Endothelial cell of umbilical vein (primary cell): ENCODE measurements at regions not wholly inside any gene's neighbourhood (a gene's known extent, or its start where the extent isn't known, plus 50 kb on each side); places are given as distances from the start of the nearest gene placed in this dataset.

Experiments
- BruUV-seq: library from RNA; stranded (reverse); fragments of 400-500 nt; replicated peaks from 2 replicates; lab custom pipeline; 2021; lab: Mats Ljungman, UMichigan
- CTCF ChIA-PET: fragments of 300-600, 350-600 bp; sonication (Branson Sonifier 250); formaldehyde crosslinking; loops from one replicate; lab custom pipeline; 2021; ENCODE audit warnings: antibody characterized with exemption, inconsistent platforms; lab: Charles Lee
- POLR2A ChIA-PET: fragments of 300-600, 350-600 bp; sonication (Branson Sonifier 250); formaldehyde crosslinking; loops from one replicate; lab custom pipeline; 2021; ENCODE audit warnings: antibody characterized with exemption, inconsistent platforms; lab: Charles Lee
- DNase-seq: peaks from one replicate; pipeline ENCODE4 v3.0.0-alpha.2; 2011; ENCODE audit warnings: low read depth, low spot score
- FAIRE-seq: peaks from 2 replicates; lab custom pipeline; 2011; peaks lifted over from hg19 to GRCh38; lab: Jason Lieb, UNC
- H2AFZ ChIP-seq: 2 replicates; pipeline ENCODE4 v1.6.0; 2012; ENCODE audit warnings: low read depth, low read length, control low read depth, inconsistent platforms
- H3K27ac ChIP-seq: 2 replicates; pipeline ENCODE4 v1.5.1; 2011; ENCODE audit warnings: low read depth, mild to moderate bottlenecking, control low read depth, low read length, moderate library complexity; ENCODE audit not compliant: insufficient read depth
- H3K27me3 ChIP-seq, 2 experiments: 2 replicates each; pipeline versions ENCODE4 v1.6.0 to v1.6.1; 2011; ENCODE audit warnings: low read length in 2 of 2, mixed read lengths in 1 of 2; ENCODE audit not compliant: control insufficient read depth in 2 of 2, insufficient read depth in 2 of 2
- H3K36me3 ChIP-seq, 2 experiments: 2 replicates in 1 of 2; 3 replicates in 1 of 2; pipeline ENCODE4 v1.5.1; 2011; ENCODE audit warnings: low read length in 2 of 2, mild to moderate bottlenecking in 1 of 2, moderate library complexity in 1 of 2; ENCODE audit not compliant: control insufficient read depth in 2 of 2, insufficient read depth in 2 of 2; ENCODE audit errors: extremely low read depth in 1 of 2
- H3K4me1 ChIP-seq: 3 replicates; pipeline ENCODE4 v1.5.1; 2011; ENCODE audit warnings: mild to moderate bottlenecking, low read length; ENCODE audit not compliant: control insufficient read depth, insufficient read depth; ENCODE audit errors: extremely low read depth
- H3K4me2 ChIP-seq: 2 replicates; pipeline ENCODE4 v1.6.1; 2011; ENCODE audit warnings: low read length, control low read depth, mixed read lengths; ENCODE audit not compliant: insufficient read depth
- H3K4me3 ChIP-seq, 3 experiments: fragments of 200-600 bp in 1 of 3; sonication (generic), shearing (Covaris generic) in 1 of 3; replicated peaks in 1 of 3; 2 replicates each; pipeline ENCODE4 v1.5.1; 2011 to 2016; ENCODE audit warnings: control low read depth in 3 of 3, low read length in 3 of 3, mild to moderate bottlenecking in 2 of 3, inconsistent platforms in 1 of 3, low read depth in 1 of 3, moderate library complexity in 1 of 3; ENCODE audit not compliant: insufficient read depth in 1 of 3
- H3K79me2 ChIP-seq: 2 replicates; pipeline ENCODE4 v1.6.0; 2012; ENCODE audit warnings: low read length, inconsistent platforms; ENCODE audit not compliant: control insufficient read depth, insufficient read depth
- H3K9ac ChIP-seq: replicated peaks from 2 replicates; pipeline ENCODE3; 2011; ENCODE audit warnings: low read length, control low read depth; ENCODE audit not compliant: insufficient read depth; ENCODE audit errors: extremely low read depth
- H3K9me1 ChIP-seq: replicated peaks from 3 replicates; pipeline ENCODE4 v1.6.0; 2011; ENCODE audit warnings: mild to moderate bottlenecking, low read length; ENCODE audit not compliant: control insufficient read depth, insufficient read depth; ENCODE audit errors: extremely low read depth
- H3K9me3 ChIP-seq: replicated peaks from 2 replicates; pipeline ENCODE4 v1.5.1; 2012; ENCODE audit warnings: low read length, inconsistent platforms; ENCODE audit not compliant: control insufficient read depth, insufficient read depth
- H4K20me1 ChIP-seq: replicated peaks from 2 replicates; pipeline ENCODE3; 2011; ENCODE audit warnings: mild to moderate bottlenecking, low read length; ENCODE audit not compliant: control insufficient read depth, insufficient read depth; ENCODE audit errors: extremely low read depth
- CTCF ChIP-seq, 2 donors: IDR thresholded peaks; 1 replicate in 1 of 2; 2 replicates in 1 of 2; pipeline ENCODE4 v1.5.1; 2011; ENCODE audit warnings: low read length in 2 of 2, mild to moderate bottlenecking in 2 of 2, moderate library complexity in 2 of 2, control low read depth in 1 of 2, inconsistent platforms in 1 of 2, low read depth in 1 of 2; ENCODE audit not compliant: insufficient read depth in 1 of 2; ENCODE audit errors: extremely low read depth in 1 of 2
- EZH2 ChIP-seq: IDR thresholded peaks from 2 replicates; pipeline ENCODE4 v1.6.1; 2012; ENCODE audit warnings: borderline replicate concordance, low read depth, mild to moderate bottlenecking, moderate library complexity, low read length, inconsistent platforms; ENCODE audit not compliant: severe bottlenecking
- FOS ChIP-seq: IDR thresholded peaks from 2 replicates; pipeline ENCODE4 v1.6.1; 2011; ENCODE audit warnings: mild to moderate bottlenecking, low read length, moderate library complexity, borderline replicate concordance; ENCODE audit not compliant: insufficient read depth
- GATA2 ChIP-seq: IDR thresholded peaks from 2 replicates; pipeline ENCODE4 v1.7.0; 2011; ENCODE audit warnings: low read depth, mild to moderate bottlenecking, moderate library complexity, mixed read lengths, low read length; ENCODE audit not compliant: insufficient read length, insufficient read depth
- JUN ChIP-seq: IDR thresholded peaks from 2 replicates; pipeline ENCODE4 v1.6.1; 2011; ENCODE audit warnings: borderline replicate concordance, low read depth; ENCODE audit not compliant: insufficient read length, insufficient read depth
- MAX ChIP-seq: IDR thresholded peaks from 2 replicates; pipeline ENCODE4 v1.6.1; 2011; ENCODE audit not compliant: insufficient read depth, insufficient read length
- MYC ChIP-seq: IDR thresholded peaks from one replicate; pipeline ENCODE4 v1.6.1; 2011; ENCODE audit warnings: mild to moderate bottlenecking, low read depth, low read length
- POLR2A ChIP-seq: IDR thresholded peaks from 2 replicates; pipeline ENCODE4 v1.6.1; 2012; ENCODE audit warnings: low read depth, mild to moderate bottlenecking, control low read depth, low read length
- POLR2AphosphoS5 ChIP-seq: IDR thresholded peaks from 2 replicates; pipeline ENCODE4 v1.6.1; 2012; ENCODE audit warnings: low read depth, mild to moderate bottlenecking, control low read depth, low read length, moderate library complexity; ENCODE audit not compliant: insufficient read depth
- dilution Hi-C: fragments of 300-500 bp; cut with MboI; formaldehyde crosslinking; loops from one replicate; pipeline ENCODE4 v1.15.0; 2019; ENCODE audit warnings: low sequenced_read_pairs; ENCODE audit not compliant: extremely low pct_ligation_motif_present
- intact Hi-C: fragments of 100-400 bp; cut with micrococcal nuclease; formaldehyde crosslinking; loops from one replicate; pipeline ENCODE4 v1.10.0; 2022

GRCh38 chrX:96387801-96388200, 296.8 kb upstream of the DIAPH2 start:
- ChIA-PET POLR2A (no interaction called here), CTCF (no interaction called here)
- Histone ChIP-seq H3K79me2 (no peaks in the 10 kb centered on the region), H3K4me1 (no peaks in the 10 kb centered on the region), H3K27me3 (no peaks in the 10 kb centered on the region), H3K27ac (no peak overlapping the region), H3K36me3 (no peaks in the 10 kb centered on the region), H3K4me2 (no peak overlapping the region), H3K9ac (no peak overlapping the region), H2AFZ (no peak overlapping the region), H4K20me1 (no peaks in the 10 kb centered on the region), H3K9me3 (no peaks in the 10 kb centered on the region), H3K9me1 (no peaks in the 10 kb centered on the region), H3K4me3 (no peak overlapping the region)
- BruUV-seq, result no TSS peak
- intact Hi-C loops (no loop called here), dilution Hi-C loops (no loop called here)
- FAIRE-seq (no peak), DNase-seq (no peak)
- TF ChIP-seq EZH2 (no peak), MYC (no peak), MAX (no peak), JUN (no peak), CTCF (IDR thresholded peaks at IDR 0.05; ENCODE audit: extremely low read depth in 1 of 2, insufficient read depth in 1 of 2, low read depth in 1 of 2, low read length in 2 of 2) (no peak), POLR2A (no peak), GATA2 (no peak), FOS (no peak), POLR2AphosphoS5 (no peak)
